Brain microvascular endothelial cell (primary cell): ENCODE measurements at regions not wholly inside any gene's neighbourhood (a gene's known extent, or its start where the extent isn't known, plus 50 kb on each side); places are given as distances from the start of the nearest gene placed in this dataset.

ENCODE experiments used
- DNase-seq: peaks from one replicate; pipeline ENCODE4 v3.0.0-alpha.2; 2020
- H3K27ac ChIP-seq: fragments of 250-450 bp; sonication (Bioruptor Pico); 2 replicates; pipeline ENCODE4 v1.5.1; 2020; ENCODE audit warnings: mild to moderate bottlenecking, moderate library complexity
- H3K27me3 ChIP-seq: fragments of 250-450 bp; sonication (Bioruptor Pico); replicated peaks from 2 replicates; pipeline ENCODE4 v1.5.1; 2020; ENCODE audit warnings: mild to moderate bottlenecking
- H3K36me3 ChIP-seq: fragments of 250-450 bp; sonication (Bioruptor Pico); replicated peaks from 2 replicates; pipeline ENCODE4 v1.5.1; 2020; ENCODE audit warnings: mild to moderate bottlenecking
- H3K4me3 ChIP-seq: 2 replicates; pipeline ENCODE4 v1.5.1; 2011; ENCODE audit warnings: low read depth, mild to moderate bottlenecking, control low read depth, low read length, moderate library complexity
- CTCF ChIP-seq: IDR thresholded peaks from 2 replicates; pipeline ENCODE4 v1.5.1; 2011; ENCODE audit warnings: low read depth, mild to moderate bottlenecking, moderate library complexity, low read length, control low read depth, inconsistent platforms; ENCODE audit errors: missing control alignments
- in situ Hi-C: cut with HindIII; loops from 2 replicates; pipeline ENCODE4 v1.10.0; 2017; ENCODE audit warnings: low sequenced_read_pairs, low pct_ligation_motif_present

GRCh38 chr6:105790635-105791034 is 295.5 kb upstream of the PRDM1 start:
- Histone ChIP-seq H3K27me3 (no peaks in the 10 kb centered on the region), H3K36me3 (no peaks in the 10 kb centered on the region), H3K4me3 (no peak overlapping the region), H3K27ac (no peak overlapping the region)
- TF ChIP-seq CTCF, result peak; percentile 31
- in situ Hi-C loops, result no loop called here
- DNase-seq, result no peak

- TF ChIP-seq CTCF, result no peak
- no peaks in the 10 kb centered on the region for H3K27me3 ChIP-seq
- in situ Hi-C loops, result no loop called here
These were observed 296.2 kb upstream of the PRDM1 start for GRCh38 chr6:105789935-105790334.

GRCh38 chr6:105787747-105788146 is 298.4 kb upstream of the PRDM1 start:
- in situ Hi-C loops, result no loop called here
- TF ChIP-seq CTCF, result no peak
- no peak overlapping the region for H3K27ac ChIP-seq
- H3K4me3 ChIP-seq, result no peak overlapping the region
- no peak for DNase-seq
- no peaks in the 10 kb centered on the region for H3K36me3 ChIP-seq
- H3K27me3 ChIP-seq, result no peaks in the 10 kb centered on the region

More at GRCh38 chr6:105789935-105790334, 296.2 kb upstream of the PRDM1 start:
- Histone ChIP-seq H3K36me3 (no peaks in the 10 kb centered on the region), H3K27ac (no peak overlapping the region), H3K4me3 (no peak overlapping the region)
- DNase-seq, result no peak

- in situ Hi-C loops, result no loop called here
- Histone ChIP-seq H3K27me3 (no peaks in the 10 kb centered on the region), H3K4me3 (no peak overlapping the region), H3K36me3 (no peaks in the 10 kb centered on the region), H3K27ac (no peak overlapping the region)
- DNase-seq, result no peak
- TF ChIP-seq CTCF, result no peak
These were observed 299.1 kb upstream of the PRDM1 start for GRCh38 chr6:105786890-105787655.

- Histone ChIP-seq H3K27ac (no peak overlapping the region), H3K4me3 (no peak overlapping the region), H3K36me3 (no peaks in the 10 kb centered on the region), H3K27me3 (no peaks in the 10 kb centered on the region)
- no peak for DNase-seq
- in situ Hi-C loops, result no loop called here
- TF ChIP-seq CTCF, result no peak
These were observed 299.7 kb upstream of the PRDM1 start for GRCh38 chr6:105786449-105786848.
